ENCODE measurements at regions not wholly inside any gene's neighbourhood (a gene's known extent, or its start where the extent isn't known, plus 50 kb on each side); places are given as distances from the start of the nearest gene placed in this dataset.

DNA sequence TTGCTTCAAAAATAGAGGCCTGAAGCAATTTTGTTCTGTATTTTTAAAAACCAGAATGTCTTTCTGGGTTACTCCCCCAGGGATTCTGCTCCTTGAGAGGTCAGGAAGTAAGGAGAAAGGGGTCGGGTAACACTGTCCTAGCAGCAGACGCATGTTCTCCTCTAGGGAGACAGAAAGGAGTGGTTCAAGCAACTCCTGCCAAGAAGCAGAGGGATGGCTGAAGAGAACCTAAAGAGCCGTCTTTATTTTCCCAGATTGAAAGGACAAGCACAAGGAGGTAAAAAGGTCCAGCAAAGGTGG, 58.0 kb upstream of the SLC4A11 start:
- POLR2A ChIA-PET (ENCODE audit: unreplicated experiment) = no interaction called here
- Histone ChIP-seq H3K9ac (ENCODE audit: low read length) (no peak overlapping the region), H3K4me3 (ENCODE audit: low read length) (no peak overlapping the region), H3K27ac (ENCODE audit: low read length) (no peak overlapping the region), H3K4me1 (ENCODE audit: insufficient read depth, low read length) (no peaks in the 10 kb centered on the region), H3F3A (ENCODE audit: low read length, unreplicated experiment) (no peaks in the 10 kb centered on the region), H3K9me2 (replicated peaks; ENCODE audit: low read length) (no peaks in the 10 kb centered on the region), H3K36me3 (ENCODE audit: low read depth, low read length) (0 out of 2 replicates have a peak, but pooled peaks cover 4% of the 10 kb centered on the region), H3K27me3 (ENCODE audit: low read length) (no peaks in the 10 kb centered on the region), H2AFZ (ENCODE audit: low read length) (no peak overlapping the region), H3K9me3 (ENCODE audit: low read length) (no peaks in the 10 kb centered on the region), H3K4me2 (ENCODE audit: low read length) (no peak overlapping the region), H3K79me2 (ENCODE audit: low read length) (no peaks in the 10 kb centered on the region), H4K20me1 (ENCODE audit: low read length) (no peaks in the 10 kb centered on the region)
- TF ChIP-seq EZH2phosphoT487 (IDR thresholded peaks at IDR 0.05; ENCODE audit: borderline replicate concordance, low read length) (no peak), EZH2 (IDR thresholded peaks at IDR 0.05; ENCODE audit: low read length, unreplicated experiment) (no peak)
- TF ChIP-seq, protein P1, sequence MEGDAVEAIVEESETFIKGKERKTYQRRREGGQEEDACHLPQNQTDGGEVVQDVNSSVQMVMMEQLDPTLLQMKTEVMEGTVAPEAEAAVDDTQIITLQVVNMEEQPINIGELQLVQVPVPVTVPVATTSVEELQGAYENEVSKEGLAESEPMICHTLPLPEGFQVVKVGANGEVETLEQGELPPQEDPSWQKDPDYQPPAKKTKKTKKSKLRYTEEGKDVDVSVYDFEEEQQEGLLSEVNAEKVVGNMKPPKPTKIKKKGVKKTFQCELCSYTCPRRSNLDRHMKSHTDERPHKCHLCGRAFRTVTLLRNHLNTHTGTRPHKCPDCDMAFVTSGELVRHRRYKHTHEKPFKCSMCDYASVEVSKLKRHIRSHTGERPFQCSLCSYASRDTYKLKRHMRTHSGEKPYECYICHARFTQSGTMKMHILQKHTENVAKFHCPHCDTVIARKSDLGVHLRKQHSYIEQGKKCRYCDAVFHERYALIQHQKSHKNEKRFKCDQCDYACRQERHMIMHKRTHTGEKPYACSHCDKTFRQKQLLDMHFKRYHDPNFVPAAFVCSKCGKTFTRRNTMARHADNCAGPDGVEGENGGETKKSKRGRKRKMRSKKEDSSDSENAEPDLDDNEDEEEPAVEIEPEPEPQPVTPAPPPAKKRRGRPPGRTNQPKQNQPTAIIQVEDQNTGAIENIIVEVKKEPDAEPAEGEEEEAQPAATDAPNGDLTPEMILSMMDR (conservative IDR thresholded peaks at IDR 0.05; ENCODE audit: low read depth, low read length) = no peak
- intact Hi-C loops (cut with micrococcal nuclease) = no loop called here
- CTCF ChIA-PET = no interaction called here
- DNase-seq (no peak), ATAC-seq (no peak)
- BruUV-seq (replicated peaks) = no TSS peak

DNA sequence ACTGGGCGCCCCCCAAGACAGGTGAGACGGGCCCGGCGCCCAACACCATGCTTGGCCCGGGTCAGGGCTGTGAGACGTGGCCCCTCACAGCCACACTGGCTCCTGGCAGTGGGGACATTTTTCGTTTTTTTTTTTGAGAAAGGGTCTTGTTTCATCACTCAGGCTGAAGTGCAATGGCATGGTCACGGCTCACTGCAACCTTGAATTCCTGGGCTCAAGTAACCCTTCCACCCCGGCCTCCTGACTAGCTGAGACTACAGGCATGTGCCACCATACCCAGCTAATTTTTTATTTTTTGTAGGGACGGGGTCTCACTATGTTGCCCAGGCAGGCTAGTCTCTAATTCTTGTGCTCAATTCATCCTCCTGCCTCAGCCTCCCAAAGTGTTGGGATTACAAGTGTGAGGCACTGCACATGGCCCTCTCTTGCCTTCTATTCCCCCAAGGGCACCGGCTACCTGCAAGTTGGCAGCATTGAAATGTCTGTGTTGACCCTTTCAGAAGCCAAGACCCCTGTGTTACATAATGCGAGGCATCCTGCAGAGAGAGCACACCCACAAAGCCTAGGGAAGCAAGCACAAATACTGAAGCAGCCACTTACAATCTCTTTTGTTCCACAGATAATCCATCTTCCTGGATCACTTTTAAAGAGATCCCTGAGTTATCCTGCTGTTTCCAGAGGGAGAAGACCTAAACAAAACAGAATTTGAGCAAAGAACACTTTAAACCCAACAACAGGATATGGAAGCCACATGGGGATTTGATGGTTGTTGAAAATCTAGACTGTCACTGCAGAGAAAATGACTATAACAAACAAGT, 57.5 kb upstream of the SLC4A11 start:
- H3K4me1 ChIP-seq (ENCODE audit: insufficient read depth, low read length) = no peaks in the 10 kb centered on the region
- H4K20me1 ChIP-seq (ENCODE audit: low read length) = no peaks in the 10 kb centered on the region
- no peak overlapping the region for H3K4me3 ChIP-seq (ENCODE audit: low read length)
- H3K9me3 ChIP-seq (ENCODE audit: low read length) = no peaks in the 10 kb centered on the region
- POLR2A ChIA-PET (ENCODE audit: unreplicated experiment) = no interaction called here
- no peak overlapping the region for H3K4me2 ChIP-seq (ENCODE audit: low read length)
- H3K27me3 ChIP-seq (ENCODE audit: low read length) = no peaks in the 10 kb centered on the region
- no peak overlapping the region for H2AFZ ChIP-seq (ENCODE audit: low read length)
- DNase-seq (no peak), ATAC-seq (no peak)
- no peaks in the 10 kb centered on the region for H3K9me2 ChIP-seq (replicated peaks; ENCODE audit: low read length)
- H3K27ac ChIP-seq (ENCODE audit: low read length) = no peak overlapping the region
- no peaks in the 10 kb centered on the region for H3F3A ChIP-seq (ENCODE audit: low read length, unreplicated experiment)
- BruUV-seq (replicated peaks) = no TSS peak
- intact Hi-C loops (cut with micrococcal nuclease) = no loop called here
- TF ChIP-seq, protein P1 (conservative IDR thresholded peaks at IDR 0.05; ENCODE audit: low read depth, low read length) = no peak
- no peak for TF ChIP-seq EZH2 (IDR thresholded peaks at IDR 0.05; ENCODE audit: low read length, unreplicated experiment)
- no peak for TF ChIP-seq EZH2phosphoT487 (IDR thresholded peaks at IDR 0.05; ENCODE audit: borderline replicate concordance, low read length)
- H3K9ac ChIP-seq (ENCODE audit: low read length) = no peak overlapping the region
- H3K36me3 ChIP-seq (ENCODE audit: low read depth, low read length) = 0 out of 2 replicates have a peak, but pooled peaks cover 4% of the 10 kb centered on the region
- H3K79me2 ChIP-seq (ENCODE audit: low read length) = no peaks in the 10 kb centered on the region
- CTCF ChIA-PET = no interaction called here
